ENCODE measurements at regions not wholly inside any gene's neighbourhood (a gene's known extent, or its start where the extent isn't known, plus 50 kb on each side); places are given as distances from the start of the nearest gene placed in this dataset.

DNA sequence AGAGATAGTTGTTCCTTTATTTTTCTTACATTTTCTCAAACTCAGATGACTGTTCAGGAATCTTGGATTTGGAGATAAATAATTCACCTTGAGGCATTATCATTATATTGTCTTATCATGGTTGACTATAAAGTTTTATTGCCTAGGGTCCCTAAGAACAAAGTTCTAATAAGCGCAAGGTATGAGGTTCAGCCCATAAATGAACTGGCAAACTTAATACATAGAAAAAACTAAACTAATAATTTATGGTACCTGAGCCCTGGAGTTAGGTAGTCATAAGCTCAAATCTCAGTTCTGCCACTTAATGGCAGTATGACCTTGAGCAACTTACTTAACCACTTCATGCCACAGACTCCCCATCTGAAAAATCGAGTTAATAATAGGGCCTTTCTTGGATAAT is 334.0 kb upstream of the PBX1 start:
- no peak for TF ChIP-seq EP300 (IDR thresholded peaks at IDR 0.05)
- TF ChIP-seq POLR2A (IDR thresholded peaks at IDR 0.05), result no peak
- no peak for TF ChIP-seq CTCF (IDR thresholded peaks at IDR 0.05)
